ENCODE measurements at regions not wholly inside any gene's neighbourhood (a gene's known extent, or its start where the extent isn't known, plus 50 kb on each side); places are given as distances from the start of the nearest gene placed in this dataset.

- TF ChIP-seq CTCF (IDR thresholded peaks at IDR 0.05; ENCODE audit: control insufficient read depth, insufficient read depth, low read depth, low read length, missing control alignments) = no peak
- H3K4me3 ChIP-seq (ENCODE audit: control insufficient read depth, low read depth, low read length) = no peak overlapping the region
- no peak for DNase-seq (ENCODE audit: low read depth)
These were observed 69.1 kb upstream of the CD82 start for GRCh38 chr11:44496391-44496790.

- no peak overlapping the region for H3K4me3 ChIP-seq (ENCODE audit: control insufficient read depth, low read depth, low read length)
- no peak for TF ChIP-seq CTCF (IDR thresholded peaks at IDR 0.05; ENCODE audit: control insufficient read depth, insufficient read depth, low read depth, low read length, missing control alignments)
These were observed 67.2 kb upstream of the CD82 start for GRCh38 chr11:44498089-44498871.

GRCh38 chr11:44502506-44502905, 63.0 kb upstream of the CD82 start:
- DNase-seq (ENCODE audit: low read depth) = no peak
- no peak overlapping the region for H3K4me3 ChIP-seq (ENCODE audit: control insufficient read depth, low read depth, low read length)
- TF ChIP-seq CTCF (IDR thresholded peaks at IDR 0.05; ENCODE audit: control insufficient read depth, insufficient read depth, low read depth, low read length, missing control alignments) = no peak

More at GRCh38 chr11:44498089-44498871, 67.2 kb upstream of the CD82 start:
- no peak for DNase-seq (ENCODE audit: low read depth)

GRCh38 chr11:44505581-44506054, 59.8 kb upstream of the CD82 start:
- no peak for TF ChIP-seq CTCF (IDR thresholded peaks at IDR 0.05; ENCODE audit: control insufficient read depth, insufficient read depth, low read depth, low read length, missing control alignments)
- no peak overlapping the region for H3K4me3 ChIP-seq (ENCODE audit: control insufficient read depth, low read depth, low read length)
- no peak for DNase-seq (ENCODE audit: low read depth)

GRCh38 chr11:44506375-44507016, 59.0 kb upstream of the CD82 start:
- TF ChIP-seq CTCF (IDR thresholded peaks at IDR 0.05; ENCODE audit: control insufficient read depth, insufficient read depth, low read depth, low read length, missing control alignments) = no peak
- H3K4me3 ChIP-seq (ENCODE audit: control insufficient read depth, low read depth, low read length) = no peak overlapping the region
- no peak for DNase-seq (ENCODE audit: low read depth)

- no peak for DNase-seq (ENCODE audit: low read depth)
- no peak overlapping the region for H3K4me3 ChIP-seq (ENCODE audit: control insufficient read depth, low read depth, low read length)
- TF ChIP-seq CTCF (IDR thresholded peaks at IDR 0.05; ENCODE audit: control insufficient read depth, insufficient read depth, low read depth, low read length, missing control alignments) = no peak
These were observed 58.0 kb upstream of the CD82 start for GRCh38 chr11:44507491-44507890.
